Activated CD4-positive, alpha-beta memory T cell treated with anti-CD3 and anti-CD28 coated beads, Interleukin-2, amount 10 ng/mL, durations not matched to agents 7 days and 5 days (primary cell): ENCODE measurements at regions not wholly inside any gene's neighbourhood (a gene's known extent, or its start where the extent isn't known, plus 50 kb on each side); places are given as distances from the start of the nearest gene placed in this dataset.

Experiments
- CTCF ChIA-PET: fragments of 350-600 bp; sonication (Branson Sonifier 250); formaldehyde crosslinking; loops from one replicate; lab custom pipeline; 2021; ENCODE audit warnings: antibody characterized with exemption, inconsistent platforms; lab: Charles Lee
- POLR2A ChIA-PET: fragments of 350-600 bp; sonication (Branson Sonifier 250); formaldehyde crosslinking; loops from one replicate; lab custom pipeline; 2021; ENCODE audit warnings: antibody characterized with exemption; lab: Charles Lee
- DNase-seq: peaks from one replicate; pipeline ENCODE4 v3.0.0-alpha.2; 2020
- H3K27ac Mint-ChIP-seq: one replicate; pipeline ENCODE4 v1.8.0; 2021; ENCODE audit warnings: mild to moderate bottlenecking, mixed read lengths
- H3K27me3 Mint-ChIP-seq: one replicate; pipeline ENCODE4 v1.8.0; 2021; ENCODE audit warnings: mixed read lengths
- H3K36me3 Mint-ChIP-seq: one replicate; pipeline ENCODE4 v1.8.0; 2021; ENCODE audit warnings: low read depth, mixed read lengths
- H3K4me1 Mint-ChIP-seq: one replicate; pipeline ENCODE4 v1.8.0; 2021; ENCODE audit warnings: mixed read lengths
- H3K4me3 Mint-ChIP-seq: one replicate; pipeline ENCODE4 v1.8.0; 2021; ENCODE audit warnings: mild to moderate bottlenecking, mixed read lengths
- H3K9me3 Mint-ChIP-seq: one replicate; pipeline ENCODE4 v1.8.0; 2021; ENCODE audit warnings: mixed read lengths

GRCh38 chr6:3513416-3513815, 56.6 kb upstream of the SLC22A23 start:
- Mint-ChIP-seq H3K9me3 (no peaks in the 10 kb centered on the region), H3K4me1 (no peaks in the 10 kb centered on the region), H3K27ac (no peak overlapping the region), H3K27me3 (peaks cover 1% of the 10 kb centered on the region), H3K36me3 (no peaks in the 10 kb centered on the region), H3K4me3 (no peak overlapping the region)
- POLR2A ChIA-PET: no interaction called here
- CTCF ChIA-PET: no interaction called here
- DNase-seq: no peak

GRCh38 chr6:3512832-3513231, 56.0 kb upstream of the SLC22A23 start:
- peaks cover 1% of the 10 kb centered on the region for H3K27me3 Mint-ChIP-seq
- no peak overlapping the region for H3K27ac Mint-ChIP-seq
- no peak overlapping the region for H3K4me3 Mint-ChIP-seq
- no peak for DNase-seq
- H3K36me3 Mint-ChIP-seq: no peaks in the 10 kb centered on the region
- CTCF ChIA-PET: no interaction called here
- POLR2A ChIA-PET: no interaction called here
- H3K9me3 Mint-ChIP-seq: no peaks in the 10 kb centered on the region
- H3K4me1 Mint-ChIP-seq: no peaks in the 10 kb centered on the region

- ChIA-PET POLR2A (no interaction called here), CTCF (no interaction called here)
- DNase-seq: no peak
- Mint-ChIP-seq H3K27me3 (peaks cover 3% of the 10 kb centered on the region), H3K4me3 (no peak overlapping the region), H3K9me3 (no peaks in the 10 kb centered on the region), H3K4me1 (no peaks in the 10 kb centered on the region), H3K36me3 (no peaks in the 10 kb centered on the region), H3K27ac (no peak overlapping the region)
These were observed 53.8 kb upstream of the SLC22A23 start for GRCh38 chr6:3510617-3511016.

DNA sequence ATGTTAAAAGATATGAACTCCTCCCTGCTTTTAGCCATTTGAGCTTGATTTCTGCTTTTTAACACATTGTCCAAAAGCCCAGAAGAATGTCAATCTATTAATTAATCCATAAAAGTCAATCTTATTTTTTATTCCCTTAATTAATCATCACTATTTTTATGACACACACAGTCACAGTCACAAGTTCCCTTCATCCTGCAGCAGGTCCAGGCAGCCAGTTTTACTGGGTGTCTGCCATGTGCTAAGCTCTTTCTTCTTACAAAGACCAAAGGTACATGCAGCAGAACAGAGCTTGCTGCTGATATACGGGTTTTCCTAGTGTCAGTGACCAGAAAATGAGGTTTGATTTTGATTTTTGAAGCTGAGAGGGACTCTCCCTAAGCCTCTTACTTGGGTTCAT, 53.3 kb upstream of the SLC22A23 start:
- no peaks in the 10 kb centered on the region for H3K36me3 Mint-ChIP-seq
- no peak for DNase-seq
- H3K27me3 Mint-ChIP-seq: peaks cover 5% of the 10 kb centered on the region
- no peaks in the 10 kb centered on the region for H3K9me3 Mint-ChIP-seq
- no peak overlapping the region for H3K27ac Mint-ChIP-seq
- H3K4me1 Mint-ChIP-seq: no peaks in the 10 kb centered on the region
- ChIA-PET POLR2A (no interaction called here), CTCF (interaction anchor here (0.8 kb wide), 1 partner anchor 222 kb away, joined by 3 read pairs; no protein-coding TSS in a partner anchor)
- H3K4me3 Mint-ChIP-seq: no peak overlapping the region

DNA sequence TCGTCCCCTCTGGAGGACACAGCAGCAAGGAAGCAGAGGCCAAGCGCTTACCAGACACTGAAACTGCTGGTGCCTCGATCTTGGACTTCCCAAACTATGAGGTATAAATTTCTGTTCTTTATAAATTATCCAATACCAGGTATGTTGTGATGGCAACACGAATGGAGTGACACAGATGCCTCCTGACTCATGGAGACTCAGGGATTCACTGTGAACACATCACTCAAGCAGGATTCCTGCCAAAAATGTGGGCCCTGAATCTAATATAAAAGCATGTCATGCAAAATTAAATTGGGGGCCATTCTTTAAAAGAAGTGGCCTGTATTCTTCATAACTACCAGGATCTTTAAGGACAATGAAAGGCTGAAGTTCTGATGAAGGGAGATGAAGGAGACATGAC, 52.5 kb upstream of the SLC22A23 start:
- Mint-ChIP-seq H3K4me1 (no peaks in the 10 kb centered on the region), H3K9me3 (no peaks in the 10 kb centered on the region), H3K36me3 (no peaks in the 10 kb centered on the region), H3K4me3 (no peak overlapping the region), H3K27me3 (peaks cover 9% of the 10 kb centered on the region), H3K27ac (no peak overlapping the region)
- ChIA-PET CTCF (interaction anchor here (0.8 kb wide), 1 partner anchor 223 kb away, joined by 3 read pairs; no protein-coding TSS in a partner anchor), POLR2A (no interaction called here)
- DNase-seq: no peak

- H3K4me3 Mint-ChIP-seq: no peak overlapping the region
- no peak for DNase-seq
- H3K36me3 Mint-ChIP-seq: no peaks in the 10 kb centered on the region
- H3K9me3 Mint-ChIP-seq: no peaks in the 10 kb centered on the region
- peaks cover 11% of the 10 kb centered on the region for H3K27me3 Mint-ChIP-seq
- CTCF ChIA-PET: no interaction called here
- POLR2A ChIA-PET: no interaction called here
- H3K27ac Mint-ChIP-seq: no peak overlapping the region
- no peaks in the 10 kb centered on the region for H3K4me1 Mint-ChIP-seq
These were observed 50.0 kb upstream of the SLC22A23 start for GRCh38 chr6:3506751-3507383.
